Endothelial cell of hepatic sinusoid (primary cell): ENCODE measurements at regions not wholly inside any gene's neighbourhood (a gene's known extent, or its start where the extent isn't known, plus 50 kb on each side); places are given as distances from the start of the nearest gene placed in this dataset.

Source experiments
- in situ Hi-C: cut with HindIII; loops from 2 replicates; pipeline ENCODE4 v1.10.0; 2017; ENCODE audit warnings: low sequenced_read_pairs

DNA sequence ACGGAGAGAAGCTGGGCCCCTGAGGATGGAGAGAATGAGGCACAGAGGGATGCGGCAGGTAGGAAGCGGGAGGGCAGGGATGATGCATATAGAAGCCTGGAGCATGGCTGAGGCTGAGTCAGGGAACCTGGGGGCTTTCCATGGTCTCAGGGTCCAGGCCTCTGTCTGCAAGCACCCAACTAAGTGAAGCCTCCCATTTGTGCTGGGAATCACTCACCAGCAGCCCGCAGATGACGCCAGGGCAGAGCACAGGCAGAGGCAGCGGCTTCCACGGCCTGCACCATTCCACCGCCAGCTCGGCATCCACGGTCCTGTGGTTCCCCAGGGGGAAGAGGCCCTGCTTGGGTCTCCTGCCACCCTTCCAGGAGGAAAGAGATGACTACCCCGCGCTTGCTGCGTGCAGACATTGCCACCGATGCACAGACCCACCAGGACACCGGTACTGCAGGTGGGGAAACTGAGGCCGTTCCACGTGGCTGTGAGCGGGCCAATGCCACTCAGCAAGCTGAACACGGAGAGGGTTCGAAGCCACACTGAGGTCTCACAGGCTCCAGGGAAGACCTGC is 75.5 kb downstream of the NCOR2 start:
- in situ Hi-C loops: loop anchor here (10.0 kb wide), 1 partner anchor 447 kb away; no protein-coding TSS in a partner anchor

- in situ Hi-C loops: loop anchor here (10.0 kb wide), 1 partner anchor 447 kb away; no protein-coding TSS in a partner anchor
Observed at GRCh38 chr12:124491310-124491709, 76.1 kb downstream of the NCOR2 start.

DNA sequence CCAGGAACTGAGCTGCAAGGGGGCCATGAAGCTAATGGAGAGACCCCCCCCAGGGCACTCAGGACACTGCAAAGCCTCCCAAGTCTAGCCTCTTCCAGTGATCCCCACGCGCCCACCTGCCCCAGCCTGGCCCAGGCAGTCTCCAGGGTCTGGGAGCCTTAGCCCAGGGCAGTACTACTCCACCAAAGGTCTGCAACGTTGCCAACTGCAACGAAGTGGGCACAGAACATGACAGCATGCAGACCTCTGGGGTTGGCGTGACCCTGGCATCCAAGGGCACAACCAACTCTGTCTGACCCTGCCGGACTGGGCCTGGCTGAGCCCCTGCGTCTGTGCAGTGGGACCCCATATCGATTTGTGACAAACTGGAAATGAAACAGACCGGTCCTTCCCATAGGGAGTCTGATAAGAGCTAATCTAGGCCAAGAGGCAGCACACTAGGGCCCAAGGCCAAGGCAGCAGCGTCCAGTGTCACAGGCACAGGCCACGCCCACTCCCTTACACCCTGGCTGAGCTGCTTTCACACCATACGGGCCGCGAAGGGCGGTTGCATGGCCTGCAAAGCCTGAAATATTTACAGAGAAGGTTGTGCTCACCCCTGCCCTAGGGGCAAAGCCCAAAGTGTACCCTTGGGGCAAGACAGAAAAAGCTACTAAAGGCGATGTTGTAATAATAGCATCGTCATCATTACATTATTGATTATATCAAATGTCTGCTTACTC is 76.7 kb downstream of the NCOR2 start:
- in situ Hi-C loops: loop anchor here (10.0 kb wide), 1 partner anchor 446 kb away; no protein-coding TSS in a partner anchor

DNA sequence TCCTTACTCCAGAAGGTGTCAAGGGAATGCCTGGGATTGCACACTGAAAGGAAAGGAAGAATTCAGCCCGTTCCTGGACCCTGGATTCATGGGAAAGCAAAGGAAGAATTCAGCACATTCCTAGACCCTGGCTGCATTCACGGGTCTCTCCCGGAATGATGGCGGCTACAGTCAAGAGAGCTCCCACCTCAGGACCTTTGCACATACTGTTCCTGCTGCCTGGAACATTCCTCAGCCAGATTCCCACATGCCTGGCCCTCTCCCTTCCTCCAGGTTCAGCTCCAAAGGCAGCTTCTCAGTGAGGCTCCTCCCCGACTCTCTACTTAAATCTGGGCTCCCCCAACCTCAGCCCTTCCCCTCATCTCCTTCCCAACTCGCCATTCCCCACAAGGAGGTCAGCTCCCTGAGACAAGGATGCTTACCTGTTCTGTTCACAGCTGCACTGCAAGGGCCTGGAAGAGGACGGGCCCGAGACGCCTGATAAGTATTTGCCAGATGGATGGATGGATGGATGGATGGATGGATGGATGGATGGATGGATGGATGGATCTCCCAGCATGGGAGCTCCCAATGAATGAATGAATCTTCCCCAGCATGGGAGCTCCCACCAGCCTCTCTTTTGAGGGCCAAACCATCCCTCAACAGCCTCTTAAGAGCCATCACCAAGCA is 77.4 kb downstream of the NCOR2 start:
- in situ Hi-C loops: loop anchor here (10.0 kb wide), 1 partner anchor 445 kb away; no protein-coding TSS in a partner anchor

GRCh38 chr12:124489220-124489619 is 78.2 kb downstream of the NCOR2 start:
- in situ Hi-C loops: no loop called here

GRCh38 chr12:124488520-124488919 is 78.9 kb downstream of the NCOR2 start:
- in situ Hi-C loops: no loop called here

GRCh38 chr12:124487834-124488165 is 79.6 kb downstream of the NCOR2 start:
- in situ Hi-C loops: no loop called here

DNA sequence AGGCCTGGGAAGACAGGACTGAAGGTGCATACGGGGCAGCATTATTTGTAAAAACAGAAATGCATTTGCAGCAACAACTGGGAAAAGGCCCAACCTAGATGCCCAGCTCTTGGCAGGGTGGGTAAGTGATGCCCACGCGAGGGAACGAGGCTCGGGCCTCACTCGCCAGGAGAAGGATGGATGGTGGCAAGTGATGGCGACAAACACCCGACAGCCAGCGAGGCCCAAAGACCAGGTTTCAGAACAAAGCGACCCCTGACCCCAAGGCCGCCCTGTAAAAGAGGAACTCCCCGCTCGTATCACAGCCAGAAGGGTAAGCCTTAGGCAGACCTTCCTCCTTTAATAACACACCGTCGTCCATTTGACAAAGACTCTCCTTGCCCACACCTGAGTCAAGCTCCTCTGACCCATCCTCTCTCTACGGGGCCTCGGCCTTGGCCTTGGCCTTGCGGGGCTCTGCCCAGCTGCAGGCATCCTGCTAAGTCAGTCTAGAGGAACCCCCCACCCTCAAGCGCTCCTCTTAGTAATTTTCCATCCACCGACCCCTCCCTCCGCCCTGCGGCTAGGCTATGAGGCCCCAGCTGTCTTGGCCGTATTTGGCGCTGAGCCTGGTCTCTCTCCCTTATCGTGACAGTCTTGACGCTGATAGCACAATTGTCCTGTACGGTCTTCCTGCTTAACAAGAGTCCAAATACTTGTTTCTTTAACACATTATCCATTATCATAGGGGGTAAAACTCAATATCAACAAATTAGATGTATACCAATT is 80.2 kb downstream of the NCOR2 start:
- in situ Hi-C loops: no loop called here

- in situ Hi-C loops: no loop called here
Observed at GRCh38 chr12:124486346-124486963, 81.0 kb downstream of the NCOR2 start.

DNA sequence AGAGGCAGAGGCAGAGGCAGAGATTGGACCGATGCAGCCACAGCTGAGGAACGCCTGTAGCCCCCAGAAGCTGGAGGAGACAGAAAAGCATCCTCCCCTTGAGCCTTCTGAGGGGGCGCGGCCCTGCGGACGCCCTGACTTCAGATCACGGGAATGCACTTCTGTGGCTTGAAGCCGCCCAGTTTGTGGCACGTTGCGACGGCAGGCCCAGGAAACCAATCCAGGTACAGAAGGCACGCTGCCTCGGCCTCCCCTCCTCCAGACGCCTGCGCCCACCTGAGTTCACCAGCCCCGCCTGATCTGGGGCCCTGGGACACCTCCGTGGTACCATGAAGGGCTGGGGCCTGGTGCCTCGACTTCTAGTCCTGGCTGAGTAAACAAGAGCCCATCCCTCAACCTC is 82.0 kb downstream of the NCOR2 start:
- in situ Hi-C loops: no loop called here

DNA sequence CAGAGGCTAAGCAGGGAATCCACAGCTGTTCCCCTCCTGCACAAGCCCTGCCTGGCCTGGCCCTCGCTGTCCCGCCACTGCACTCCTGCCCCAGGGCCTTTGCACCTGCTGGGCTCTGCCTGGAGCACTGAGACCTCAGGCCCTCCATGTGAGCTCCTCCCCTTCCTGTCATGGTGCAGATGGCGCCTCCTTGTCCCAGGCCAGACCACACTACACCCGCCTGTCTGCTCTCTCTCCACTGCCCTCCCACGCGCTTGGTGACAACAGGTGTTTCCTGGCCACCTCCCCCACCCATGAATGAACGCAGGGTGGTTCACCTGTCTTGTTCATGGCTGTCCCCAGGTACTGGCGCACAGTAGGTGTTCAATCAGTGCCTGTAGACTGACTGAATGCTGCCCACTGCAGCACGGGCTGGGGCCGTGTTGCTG is 82.9 kb downstream of the NCOR2 start:
- in situ Hi-C loops: no loop called here

GRCh38 chr12:124484067-124484466 is 83.3 kb downstream of the NCOR2 start:
- in situ Hi-C loops: no loop called here

GRCh38 chr12:124482901-124483799 is 84.3 kb downstream of the NCOR2 start:
- in situ Hi-C loops: no loop called here

DNA sequence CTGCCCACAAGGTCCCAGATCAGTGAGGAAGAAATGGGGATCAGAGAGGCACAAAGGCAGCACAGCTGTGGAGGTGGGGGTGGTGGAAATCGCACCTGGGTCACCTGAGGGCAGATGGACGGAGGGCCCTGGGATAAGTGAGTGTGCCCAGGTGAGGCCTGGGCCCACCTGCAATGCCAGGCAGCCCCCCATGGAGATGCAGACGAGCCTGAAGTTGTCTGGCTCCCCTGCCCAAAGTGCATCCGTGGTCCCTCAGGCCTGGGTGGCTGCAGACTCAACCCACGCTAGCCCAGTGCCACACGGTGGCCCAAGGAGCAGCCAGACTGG is 84.9 kb downstream of the NCOR2 start:
- in situ Hi-C loops: no loop called here

GRCh38 chr12:124481772-124482566 is 85.4 kb downstream of the NCOR2 start:
- in situ Hi-C loops: no loop called here

GRCh38 chr12:124481257-124481750 is 86.1 kb downstream of the NCOR2 start:
- in situ Hi-C loops: no loop called here

GRCh38 chr12:124480469-124481256 is 86.7 kb downstream of the NCOR2 start:
- in situ Hi-C loops: no loop called here
